ENCODE measurements at regions not wholly inside any gene's neighbourhood (a gene's known extent, or its start where the extent isn't known, plus 50 kb on each side); places are given as distances from the start of the nearest gene placed in this dataset.
"Not testable (repeated sequence)": the region's sequence is repeated elsewhere in the genome, so short reads cannot be mapped to it uniquely, and the experiment has no call there.

- no peak for DNase-seq
These were observed 1272.4 kb downstream of the CDH8 start for GRCh38 chr16:60763869-60764268.

GRCh38 chr16:60755907-60756306, 1280.3 kb downstream of the CDH8 start:
- DNase-seq, result no peak

GRCh38 chr16:60748366-60748765, 1287.9 kb downstream of the CDH8 start:
- DNase-seq, result no peak

- no peak for DNase-seq
These were observed 1292.0 kb downstream of the CDH8 start for GRCh38 chr16:60744198-60744597.

- DNase-seq, result no peak
These were observed 1294.4 kb downstream of the CDH8 start for GRCh38 chr16:60741810-60742209.

- DNase-seq, result no peak
These were observed 1296.2 kb downstream of the CDH8 start for GRCh38 chr16:60739737-60740683.

GRCh38 chr16:60731329-60732050, 1304.7 kb downstream of the CDH8 start:
- no peak for DNase-seq

- DNase-seq, result no peak
These were observed 1307.2 kb downstream of the CDH8 start for GRCh38 chr16:60729051-60729450.

GRCh38 chr16:60727851-60728250, 1308.4 kb downstream of the CDH8 start:
- DNase-seq, result no peak

- DNase-seq, result no peak
These were observed 1316.2 kb downstream of the CDH8 start for GRCh38 chr16:60720060-60720459.

GRCh38 chr16:60717808-60718207, 1318.4 kb downstream of the CDH8 start:
- DNase-seq, result no peak

- no peak for DNase-seq
These were observed 1324.1 kb downstream of the CDH8 start for GRCh38 chr16:60712144-60712543.

GRCh38 chr16:60704726-60705125, 1331.5 kb downstream of the CDH8 start:
- DNase-seq, result no peak

- no peak for DNase-seq
These were observed 1333.1 kb downstream of the CDH8 start for GRCh38 chr16:60703096-60703495.

- no peak for DNase-seq
These were observed 1349.4 kb downstream of the CDH8 start for GRCh38 chr16:60686824-60687223.

- no peak for DNase-seq
These were observed 1352.2 kb downstream of the CDH8 start for GRCh38 chr16:60684002-60684401.

GRCh38 chr16:60682219-60682618, 1354.0 kb downstream of the CDH8 start:
- DNase-seq, result no peak

- DNase-seq, result no peak
These were observed 1355.2 kb downstream of the CDH8 start for GRCh38 chr16:60681043-60681442.

- no peak for DNase-seq
These were observed 1361.2 kb downstream of the CDH8 start for GRCh38 chr16:60675022-60675421.

- no peak for DNase-seq
These were observed 1362.0 kb downstream of the CDH8 start for GRCh38 chr16:60674241-60674640.

- DNase-seq, result no peak
These were observed 1380.6 kb downstream of the CDH8 start for GRCh38 chr16:60655514-60656153.

- no peak for DNase-seq
These were observed 1384.9 kb downstream of the CDH8 start for GRCh38 chr16:60651346-60651745.

- DNase-seq, result no peak
These were observed 1387.9 kb downstream of the CDH8 start for GRCh38 chr16:60648290-60648689.

GRCh38 chr16:60647388-60647787, 1388.8 kb downstream of the CDH8 start:
- not testable (repeated sequence) for DNase-seq

Data from COR-L47 (cell line).